Esophagus (tissue), 2 donors: ENCODE measurements at regions not wholly inside any gene's neighbourhood (a gene's known extent, or its start where the extent isn't known, plus 50 kb on each side); places are given as distances from the start of the nearest gene placed in this dataset.

ENCODE experiments used
- H3K27ac ChIP-seq, 2 donors: one replicate each; pipeline ENCODE4 v1.5.1; 2013; ENCODE audit warnings: low read depth in 2 of 2, mild to moderate bottlenecking in 2 of 2, inconsistent platforms in 1 of 2, low read length in 1 of 2, moderate library complexity in 1 of 2
- H3K27me3 ChIP-seq, 2 donors: one replicate each; pipeline ENCODE4 v1.6.1; 2013; ENCODE audit warnings: low read length in 2 of 2, control low read depth in 1 of 2, mild to moderate bottlenecking in 1 of 2; ENCODE audit not compliant: insufficient read depth in 2 of 2, control insufficient read depth in 1 of 2
- H3K36me3 ChIP-seq, 2 donors: one replicate each; pipeline ENCODE4 v1.6.1; 2013; ENCODE audit warnings: low read length in 1 of 2; ENCODE audit not compliant: control insufficient read depth in 2 of 2, insufficient read depth in 2 of 2
- H3K4me1 ChIP-seq, 2 donors: one replicate each; pipeline ENCODE4 v1.6.1; 2013; ENCODE audit warnings: low read length in 1 of 2; ENCODE audit not compliant: control insufficient read depth in 2 of 2, insufficient read depth in 2 of 2
- H3K4me3 ChIP-seq, 2 donors: one replicate each; pipeline ENCODE4 v1.5.1; 2013; ENCODE audit warnings: low read length in 2 of 2, mild to moderate bottlenecking in 2 of 2, low read depth in 1 of 2, moderate library complexity in 1 of 2
- H3K9me3 ChIP-seq, 2 donors: one replicate each; pipeline ENCODE4 v1.6.1; 2013; ENCODE audit warnings: mild to moderate bottlenecking in 2 of 2, low read depth in 1 of 2, low read length in 1 of 2, moderate library complexity in 1 of 2; ENCODE audit not compliant: control insufficient read depth in 2 of 2, insufficient read depth in 1 of 2
- WGBS, 2 donors: extraction: QIAGEN DNeasy Blood & Tissue Kit; methylation state at CpG; one replicate each; pipeline ENCODE4 v1.1.7; 2013; 5-methylcytosine and 5-hydroxymethylcytosine counted together
- donor health status: healthy with polysubstance abuse.
- donor health status: Bipolar disorder and iron deficiency.

GRCh38 chr7:56537477-56537876 is 421.3 kb upstream of the NUPR2 start:
- H3K36me3 ChIP-seq, result no peaks in the 10 kb centered on the region
- no peak overlapping the region for H3K27ac ChIP-seq
- H3K4me3 ChIP-seq, result peak overlapping the region in 1 of 2 donors; percentile 33
- whole genome bisulfite sequencing, 2 donors, result 34% methylated on average over 20 of the region's 20 CpGs
- peaks cover 17 to 34% of the 10 kb centered on the region in 2 donors for H3K9me3 ChIP-seq
- H3K4me1 ChIP-seq, result peaks cover 0 to 3% of the 10 kb centered on the region in 2 donors
- no peaks in the 10 kb centered on the region for H3K27me3 ChIP-seq

- Histone ChIP-seq H3K9me3 (peaks cover 34 to 57% of the 10 kb centered on the region in 2 donors), H3K27ac (no peak overlapping the region), H3K36me3 (no peaks in the 10 kb centered on the region), H3K27me3 (no peaks in the 10 kb centered on the region), H3K4me3 (no peak overlapping the region), H3K4me1 (no peaks in the 10 kb centered on the region)
- 63 to 65% methylated on average over 3 of the region's 3 CpGs for WGBS, 2 donors
These were observed 378.9 kb upstream of the NUPR2 start for GRCh38 chr7:56495165-56495564.

- Histone ChIP-seq H3K9me3 (peaks cover 32 to 55% of the 10 kb centered on the region in 2 donors), H3K4me1 (no peaks in the 10 kb centered on the region), H3K4me3 (no peak overlapping the region), H3K36me3 (no peaks in the 10 kb centered on the region), H3K27me3 (no peaks in the 10 kb centered on the region), H3K27ac (no peak overlapping the region)
- 66 to 71% methylated on average over 8 of the region's 8 CpGs for WGBS, 2 donors
These were observed 377.7 kb upstream of the NUPR2 start for GRCh38 chr7:56493704-56494450.

GRCh38 chr7:56493196-56493595 is 377.0 kb upstream of the NUPR2 start:
- no peaks in the 10 kb centered on the region for H3K27me3 ChIP-seq
- WGBS, 2 donors, result 80 to 84% methylated on average over 4 of the region's 4 CpGs
- H3K4me3 ChIP-seq, result no peak overlapping the region
- no peaks in the 10 kb centered on the region for H3K4me1 ChIP-seq
- no peak overlapping the region for H3K27ac ChIP-seq
- H3K9me3 ChIP-seq, result peaks cover 32 to 55% of the 10 kb centered on the region in 2 donors
- H3K36me3 ChIP-seq, result no peaks in the 10 kb centered on the region

GRCh38 chr7:56491636-56492425 is 375.6 kb upstream of the NUPR2 start:
- H3K9me3 ChIP-seq, result peaks cover 32 to 55% of the 10 kb centered on the region in 2 donors
- WGBS, 2 donors, result 70 to 71% methylated on average over 9 of the region's 9 CpGs
- H3K36me3 ChIP-seq, result no peaks in the 10 kb centered on the region
- H3K4me1 ChIP-seq, result no peaks in the 10 kb centered on the region
- H3K27ac ChIP-seq, result no peak overlapping the region
- H3K27me3 ChIP-seq, result no peaks in the 10 kb centered on the region
- H3K4me3 ChIP-seq, result no peak overlapping the region

DNA sequence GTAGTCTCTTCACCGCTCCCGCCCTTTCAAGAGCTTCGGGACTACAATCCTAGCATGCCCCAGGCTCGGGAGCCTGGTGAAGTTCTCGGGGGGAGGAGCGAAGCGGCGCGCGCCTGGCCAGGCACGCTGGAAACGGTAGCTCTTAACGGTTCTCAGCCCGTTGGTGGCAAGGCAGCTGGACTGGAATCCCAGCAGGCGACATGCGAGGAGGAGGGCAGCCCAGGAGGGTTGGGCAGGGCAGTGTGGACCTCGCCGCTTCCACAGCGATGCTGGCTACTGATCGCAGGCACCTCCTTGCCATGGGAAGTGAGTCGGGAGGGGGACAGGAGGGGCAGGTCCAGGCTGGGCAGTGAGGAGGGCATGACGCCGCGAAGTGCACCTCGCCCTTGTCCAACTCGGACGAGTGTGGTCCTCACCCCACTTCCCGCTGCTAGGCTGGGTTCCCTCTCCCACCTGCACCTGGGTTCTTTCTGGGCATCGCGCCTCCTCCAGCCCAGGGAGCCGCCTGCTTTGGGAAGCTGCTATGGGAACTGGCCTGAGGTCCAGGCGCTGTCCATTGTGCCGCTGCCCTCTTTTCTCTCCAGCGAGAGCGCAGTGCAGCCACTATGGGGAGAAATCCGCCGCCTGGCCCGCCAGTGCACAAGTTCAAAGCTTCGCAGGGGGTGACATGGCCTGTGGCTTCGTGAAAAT is 367.8 kb upstream of the NUPR2 start:
- Histone ChIP-seq H3K4me3 (no peak overlapping the region), H3K27me3 (no peaks in the 10 kb centered on the region), H3K9me3 (peaks cover 26 to 35% of the 10 kb centered on the region in 2 donors), H3K27ac (no peak overlapping the region), H3K36me3 (no peaks in the 10 kb centered on the region), H3K4me1 (no peaks in the 10 kb centered on the region)
- WGBS, 2 donors, result 66% methylated on average over 35 to 40 of the region's 40 CpGs

- Histone ChIP-seq H3K27me3 (no peaks in the 10 kb centered on the region), H3K36me3 (no peaks in the 10 kb centered on the region), H3K4me3 (no peak overlapping the region), H3K4me1 (no peaks in the 10 kb centered on the region), H3K27ac (no peak overlapping the region), H3K9me3 (peaks cover 26 to 42% of the 10 kb centered on the region in 2 donors)
- 58 to 59% methylated on average over 20 to 22 of the region's 22 CpGs for WGBS, 2 donors
These were observed 366.9 kb upstream of the NUPR2 start for GRCh38 chr7:56483153-56483552.

DNA sequence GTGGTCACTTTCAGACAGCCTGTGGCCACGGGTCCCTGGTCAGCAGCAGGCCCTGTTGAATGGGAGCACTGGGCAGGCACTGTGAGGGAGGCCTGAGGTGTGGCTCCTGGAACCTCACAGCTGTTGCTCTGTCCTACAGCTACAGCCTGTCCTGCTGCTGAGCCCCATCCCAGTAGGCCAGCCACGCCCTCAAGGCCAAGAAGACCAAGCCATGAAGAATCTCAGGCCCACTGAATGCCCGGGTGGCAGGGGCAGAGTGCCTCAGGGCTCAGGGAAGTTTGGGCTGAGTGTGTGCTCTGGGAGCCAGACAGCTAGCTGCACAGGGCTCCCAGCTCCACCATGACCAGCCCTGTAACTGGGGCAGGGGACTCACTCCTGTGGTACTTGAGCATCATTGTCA is 363.5 kb upstream of the NUPR2 start:
- no peaks in the 10 kb centered on the region for H3K27me3 ChIP-seq
- peaks cover 34 to 55% of the 10 kb centered on the region in 2 donors for H3K9me3 ChIP-seq
- H3K36me3 ChIP-seq, result no peaks in the 10 kb centered on the region
- H3K4me3 ChIP-seq, result no peak overlapping the region
- no peak overlapping the region for H3K27ac ChIP-seq
- 41 to 43% methylated on average over 3 of the region's 3 CpGs for WGBS, 2 donors
- no peaks in the 10 kb centered on the region for H3K4me1 ChIP-seq

GRCh38 chr7:56479136-56479535 is 362.9 kb upstream of the NUPR2 start:
- no peak overlapping the region for H3K4me3 ChIP-seq
- H3K27me3 ChIP-seq, result no peaks in the 10 kb centered on the region
- H3K9me3 ChIP-seq, result peaks cover 33 to 54% of the 10 kb centered on the region in 2 donors
- WGBS, 2 donors, result 44 to 45% methylated on average over 2 of the region's 2 CpGs
- H3K4me1 ChIP-seq, result no peaks in the 10 kb centered on the region
- H3K27ac ChIP-seq, result no peak overlapping the region
- H3K36me3 ChIP-seq, result no peaks in the 10 kb centered on the region
